HG03064 (cell line): ENCODE measurements at regions not wholly inside any gene's neighbourhood (a gene's known extent, or its start where the extent isn't known, plus 50 kb on each side); places are given as distances from the start of the nearest gene placed in this dataset.
"Not testable (repeated sequence)": the region's sequence is repeated elsewhere in the genome, so short reads cannot be mapped to it uniquely, and the experiment has no call there.

Source experiments
- ATAC-seq: cut with Tn5 transposase; IDR thresholded peaks from one replicate; pipeline ENCODE4 v1.9.1; 2021; ENCODE audit warnings: low read depth; ENCODE audit not compliant: unreplicated experiment

DNA sequence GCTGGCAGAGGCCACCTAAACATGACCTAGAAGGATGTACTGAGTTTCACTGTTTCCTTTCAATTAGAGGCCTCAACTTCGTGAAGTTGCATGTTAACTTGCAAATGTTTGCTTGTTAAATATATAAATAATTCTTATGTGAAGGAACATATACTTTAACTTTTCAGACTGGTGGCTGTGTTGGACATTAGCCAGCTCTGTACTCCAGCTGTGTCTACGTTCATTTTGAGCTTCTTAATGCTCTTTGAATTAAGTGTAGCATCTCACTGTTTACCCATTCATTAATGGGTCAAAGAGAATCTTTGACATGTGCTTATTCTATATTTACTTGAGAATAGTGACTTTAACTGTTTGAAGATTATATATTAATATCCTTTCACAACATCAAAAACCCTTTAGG lies 823.2 kb upstream of the ID2 start:
- no peak for ATAC-seq

DNA sequence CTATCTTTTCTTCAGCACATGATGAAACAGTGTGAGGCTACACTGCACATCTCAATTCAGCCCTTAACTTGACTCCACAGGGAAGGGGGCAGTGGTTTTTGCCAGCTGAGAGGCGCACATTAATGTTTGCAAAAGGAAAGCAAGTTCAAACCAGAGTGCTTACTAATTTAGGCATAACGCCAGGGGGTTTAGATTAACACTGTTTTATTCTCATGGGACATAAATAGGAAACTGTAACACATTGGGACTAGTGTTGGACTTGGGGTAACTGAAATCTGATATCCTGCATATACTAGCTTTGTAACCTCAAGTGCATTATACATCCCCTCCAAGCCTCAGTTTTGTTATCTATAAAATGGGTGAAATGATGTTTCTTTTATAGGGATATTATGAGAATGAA lies 821.2 kb upstream of the ID2 start:
- ATAC-seq = no peak

DNA sequence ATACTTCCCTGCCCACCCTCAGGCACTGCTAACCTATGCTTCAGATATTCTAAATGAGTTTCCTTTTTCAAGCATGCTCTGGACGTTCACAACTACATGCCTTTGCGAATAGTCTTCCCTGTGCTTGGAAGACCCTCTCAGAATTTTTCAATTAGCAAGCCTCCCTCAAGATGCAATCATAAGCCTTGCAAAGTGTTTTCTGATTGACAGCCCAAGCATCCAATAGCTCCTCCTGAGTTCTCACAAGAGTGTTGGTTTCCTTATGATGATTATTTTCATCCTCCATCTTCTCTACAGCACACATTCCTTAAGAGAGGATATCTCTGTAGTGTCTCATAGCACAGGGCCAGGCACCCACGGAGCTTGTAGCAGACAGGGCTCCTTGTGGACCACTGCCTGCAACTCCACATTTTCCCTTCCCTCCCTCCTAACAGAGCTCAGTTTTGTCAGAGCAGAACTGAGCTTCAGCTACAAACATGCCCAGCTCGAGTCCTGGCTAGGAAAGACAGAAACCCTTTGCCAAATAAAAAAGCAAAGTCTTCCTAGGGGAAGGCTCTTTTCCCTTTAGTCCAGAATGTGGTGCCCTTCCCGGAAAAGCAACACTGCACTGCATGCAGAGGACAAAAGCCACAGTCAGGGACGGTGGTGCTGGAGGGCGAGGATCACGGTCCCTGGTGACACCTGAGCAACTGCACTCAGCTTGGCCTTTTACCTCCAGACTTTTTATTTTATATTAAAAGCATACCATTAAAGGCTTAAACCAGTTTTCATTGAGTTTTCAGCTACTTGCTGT lies 819.8 kb upstream of the ID2 start:
- no peak for ATAC-seq

DNA sequence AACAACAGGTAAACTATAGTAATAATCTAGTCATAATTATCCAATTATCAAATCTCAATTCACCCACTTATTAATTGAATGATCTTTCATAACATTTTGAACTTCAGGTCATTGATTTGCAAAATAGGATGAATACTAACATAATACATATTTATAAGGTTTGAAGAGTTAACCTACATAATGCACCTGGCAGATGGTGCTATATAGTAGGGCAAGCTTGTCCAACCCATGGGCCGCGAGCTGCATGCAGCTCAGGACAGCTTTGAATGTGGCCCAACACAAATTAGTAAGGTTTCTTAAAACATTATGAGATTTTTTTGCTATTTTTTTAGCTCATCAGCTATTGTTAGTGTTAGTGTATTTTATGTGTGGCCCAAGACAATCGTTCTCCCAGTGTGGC lies 815.8 kb upstream of the ID2 start:
- no peak for ATAC-seq

DNA sequence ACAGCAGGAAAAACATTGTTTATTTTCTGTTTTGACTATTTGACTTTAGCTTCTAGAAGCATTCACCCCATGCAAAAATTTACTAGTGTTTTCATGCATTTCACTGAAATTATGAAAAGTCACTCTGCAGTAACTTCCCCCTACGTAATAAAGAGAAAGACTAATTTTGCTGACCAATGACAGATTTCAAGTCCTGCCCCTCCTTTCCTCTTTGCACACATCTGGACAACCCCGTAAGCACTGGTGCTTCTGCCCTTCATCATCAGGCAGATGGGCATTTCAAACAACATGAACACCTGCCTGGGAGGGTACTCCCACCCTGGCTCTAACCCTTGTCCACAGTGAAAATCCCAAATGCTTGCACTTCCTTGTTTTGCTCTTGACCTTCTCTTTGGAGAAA lies 815.0 kb upstream of the ID2 start:
- no peak for ATAC-seq

DNA sequence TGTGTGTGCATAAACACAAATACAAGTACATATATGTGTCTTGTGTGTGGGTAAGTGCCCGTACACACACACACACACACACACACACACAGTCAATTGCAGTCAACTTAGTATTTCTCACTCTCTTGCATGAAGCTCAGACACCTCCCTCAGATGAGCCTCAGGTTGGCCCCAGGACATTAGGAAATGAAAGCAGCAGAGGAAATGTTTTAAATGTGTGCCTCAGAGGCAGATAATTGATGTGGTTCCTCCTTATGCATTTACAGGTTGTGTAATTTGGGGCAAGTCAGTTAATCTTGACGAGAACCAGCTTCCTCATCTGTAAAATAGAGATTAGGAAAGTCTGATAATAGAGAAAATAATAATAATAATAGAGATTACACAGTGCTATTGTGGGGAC lies 814.0 kb upstream of the ID2 start:
- ATAC-seq = no peak

DNA sequence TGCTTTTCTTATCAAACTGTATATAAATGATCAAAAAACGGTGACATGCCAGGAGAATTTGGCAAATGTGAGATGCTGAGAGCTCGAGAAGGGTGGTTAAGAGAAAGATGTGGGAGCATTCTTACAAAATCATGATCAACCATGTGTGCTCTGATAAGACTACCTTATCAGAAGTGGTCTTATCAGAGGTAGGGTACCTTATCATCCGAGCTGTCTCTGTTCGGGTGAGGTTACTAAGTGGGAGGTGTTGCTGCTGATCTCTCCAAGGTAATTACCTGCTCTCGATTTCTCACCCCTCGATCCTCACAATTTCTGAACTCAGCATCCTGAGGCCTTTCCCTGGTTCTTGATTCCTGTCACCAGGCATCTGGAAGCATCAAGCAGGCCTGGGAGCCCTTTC lies 813.0 kb upstream of the ID2 start:
- no peak for ATAC-seq

DNA sequence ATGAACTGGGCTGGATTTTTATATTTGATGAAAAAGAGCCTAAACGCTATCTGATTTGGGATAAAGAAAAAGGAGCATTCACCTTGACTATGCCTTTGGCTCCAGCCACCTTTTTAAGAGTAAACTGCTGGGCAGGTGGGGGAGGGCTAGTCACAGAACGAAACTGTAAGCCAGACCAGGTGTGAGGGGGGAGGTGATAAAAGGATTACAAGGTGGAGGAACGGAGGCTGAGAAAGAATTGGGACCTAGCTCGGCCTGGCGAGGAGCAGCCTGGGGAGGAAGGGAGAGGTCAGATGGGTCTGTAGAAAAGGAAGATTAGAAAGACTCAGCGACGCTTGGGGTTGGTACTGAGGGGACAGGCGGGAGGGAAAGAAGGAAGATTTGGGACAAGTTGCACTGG lies 805.4 kb upstream of the ID2 start:
- not testable (repeated sequence) for ATAC-seq

DNA sequence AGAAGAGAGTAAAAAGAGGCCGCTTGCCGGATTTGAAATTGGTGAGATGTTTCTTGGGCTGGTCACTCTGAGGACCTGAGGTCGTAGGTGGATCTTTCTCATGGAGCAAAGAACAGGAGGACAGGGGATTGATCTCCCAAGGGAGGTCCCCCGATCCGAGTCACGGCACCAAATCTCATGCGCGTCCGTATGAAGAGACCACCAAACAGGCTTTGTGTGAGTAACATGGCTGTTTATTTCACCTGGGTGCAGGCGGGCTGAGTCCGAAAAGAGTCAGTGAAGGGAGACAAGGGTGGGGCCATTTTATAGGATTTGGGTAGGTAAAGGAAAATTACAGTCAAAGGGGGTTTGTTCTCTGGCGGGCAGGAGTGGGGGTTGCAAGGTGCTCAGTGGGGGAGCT lies 803.6 kb upstream of the ID2 start:
- ATAC-seq = not testable (repeated sequence)

DNA sequence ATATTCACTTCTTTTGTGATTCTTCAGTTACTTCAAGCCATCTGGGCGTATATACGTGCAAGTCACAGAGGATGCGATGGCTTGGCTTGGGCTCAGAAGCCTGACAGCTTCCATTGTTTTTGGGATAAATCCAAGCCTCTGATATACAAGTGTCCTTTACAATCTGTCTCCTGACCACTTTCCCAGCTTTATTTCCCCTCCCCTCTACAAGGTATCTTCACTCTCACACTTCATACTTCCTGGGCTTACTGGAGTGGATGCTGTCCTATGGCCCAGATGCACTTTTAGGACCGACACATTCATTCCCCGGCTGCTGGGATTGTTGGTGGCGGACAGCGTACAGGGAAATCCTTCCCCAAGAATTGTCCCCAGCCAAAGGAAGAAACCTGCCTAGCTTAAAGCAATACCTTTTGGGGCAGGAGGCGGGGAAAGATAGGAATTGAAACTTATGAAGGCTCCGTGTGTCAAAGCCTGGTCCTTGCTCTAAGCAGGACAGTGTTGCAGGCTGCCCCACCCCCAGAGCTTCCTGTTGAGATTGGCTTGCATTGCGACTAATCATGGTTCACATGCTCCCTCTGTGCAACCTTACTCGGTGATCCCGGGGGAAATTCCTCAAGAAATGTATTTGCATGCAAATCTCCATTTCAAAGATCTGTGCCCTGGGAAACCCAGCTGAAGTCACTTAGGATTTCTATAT lies 802.9 kb upstream of the ID2 start:
- no peak for ATAC-seq

DNA sequence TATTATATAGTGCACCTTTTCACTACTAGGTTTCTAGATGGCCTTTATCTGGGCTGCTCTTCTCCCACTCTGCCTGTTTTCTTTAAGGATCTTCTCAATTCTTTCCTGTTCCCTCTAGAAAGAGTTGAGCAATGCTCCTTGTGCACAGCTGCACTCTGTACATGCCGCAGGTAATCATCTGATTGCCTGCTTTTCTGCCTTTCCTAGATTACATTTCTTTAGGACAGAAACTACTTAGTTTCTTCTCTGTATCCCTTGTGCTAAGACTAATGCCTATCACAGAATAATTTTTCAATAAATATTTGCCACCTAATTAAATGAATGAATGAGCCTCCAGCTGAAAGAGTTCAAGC lies 802.4 kb upstream of the ID2 start:
- no peak for ATAC-seq

DNA sequence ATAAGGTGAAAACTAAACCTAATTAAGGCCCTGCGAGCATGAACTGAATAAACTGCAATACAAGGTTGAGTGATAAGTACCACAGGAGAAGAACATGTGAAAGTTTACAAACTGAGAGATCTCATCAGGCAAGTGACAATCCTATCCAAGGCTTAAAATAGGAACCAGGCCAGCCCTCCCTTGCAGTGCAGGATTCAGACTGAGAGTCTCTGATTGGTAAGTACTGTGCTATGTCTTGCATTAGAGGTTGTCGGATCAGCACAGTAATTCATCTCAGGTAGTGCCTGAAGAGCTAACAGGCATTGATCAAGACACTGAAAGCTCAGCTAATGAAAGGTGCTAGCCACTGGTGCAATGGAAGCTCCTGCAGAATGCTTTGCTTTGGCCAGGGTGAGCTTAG lies 801.7 kb upstream of the ID2 start:
- no peak for ATAC-seq

DNA sequence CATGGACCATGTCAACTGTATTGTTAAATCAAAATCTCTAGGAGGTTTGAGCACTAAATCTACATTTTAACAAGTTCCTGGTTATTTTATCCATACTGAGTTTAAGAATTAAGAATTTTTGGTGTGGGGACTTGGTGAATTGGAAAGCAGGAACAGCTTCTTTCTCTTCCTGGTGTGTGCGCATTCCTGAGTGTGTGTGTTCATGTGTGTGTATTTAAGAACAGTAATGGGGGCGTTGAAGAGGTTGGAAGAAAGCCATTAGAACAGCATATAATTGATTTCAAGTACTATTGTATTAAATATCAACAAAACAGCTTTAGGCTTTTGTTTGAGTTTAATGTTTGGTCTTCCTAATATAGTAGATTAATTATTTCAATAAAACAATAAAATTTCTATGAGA lies 801.3 kb upstream of the ID2 start:
- no peak for ATAC-seq

DNA sequence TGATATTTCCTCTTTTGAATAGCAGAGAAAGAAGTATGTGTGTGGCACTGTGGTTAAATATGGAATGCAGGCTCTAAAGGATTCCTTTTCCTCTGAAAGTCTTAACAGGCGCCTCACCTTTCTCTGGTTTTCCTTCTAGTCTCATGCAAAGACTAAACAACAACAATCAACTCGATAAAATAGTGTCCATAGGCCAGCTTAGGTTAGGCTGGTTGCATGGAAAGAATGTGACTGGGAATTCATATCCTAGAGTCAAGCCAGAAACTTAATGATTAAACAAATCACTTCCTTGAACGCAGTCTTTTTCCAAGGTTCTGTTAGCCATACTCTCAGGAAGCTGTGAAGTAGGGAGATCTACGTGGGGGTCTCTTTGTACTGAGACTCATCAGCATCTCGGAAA lies 800.8 kb upstream of the ID2 start:
- ATAC-seq = no peak

DNA sequence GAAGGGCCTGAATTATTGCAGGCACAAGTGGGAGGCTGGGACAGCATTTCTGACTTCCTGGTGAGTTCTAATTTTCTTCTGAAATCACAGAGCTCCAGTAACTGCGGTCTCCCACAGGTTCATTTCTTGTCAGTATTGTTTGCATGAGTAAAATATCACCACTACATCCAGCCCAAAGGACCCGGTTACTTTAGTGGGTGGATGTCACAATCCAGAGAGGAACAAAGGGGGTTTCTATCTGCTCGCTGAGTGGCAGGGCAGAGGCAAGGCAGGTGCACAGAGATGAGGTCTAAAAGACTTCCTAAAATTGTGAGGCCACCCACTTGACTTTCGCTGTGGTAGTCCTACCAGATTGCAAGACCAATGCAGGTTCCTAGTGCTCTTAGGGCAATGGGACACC lies 800.4 kb upstream of the ID2 start:
- ATAC-seq = no peak

DNA sequence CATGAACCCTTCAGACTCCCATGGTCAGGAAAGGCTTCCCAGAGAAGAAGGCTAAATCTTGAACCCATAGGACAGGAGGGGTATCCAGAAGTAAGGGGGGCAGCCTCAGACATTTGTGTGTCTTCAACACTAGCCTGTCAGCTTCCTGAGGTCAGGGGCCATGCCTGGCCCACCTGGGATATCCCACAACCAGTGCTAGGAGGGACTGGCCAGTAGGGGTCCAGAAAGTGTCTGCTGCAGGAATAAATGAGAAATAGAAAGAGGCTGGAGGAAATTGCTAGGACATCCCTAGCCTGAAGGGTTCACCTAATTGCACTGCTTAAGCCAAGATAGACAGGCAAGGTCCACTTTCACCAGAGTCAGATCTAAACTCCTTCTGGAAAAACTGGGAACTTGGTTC lies 799.6 kb upstream of the ID2 start:
- no peak for ATAC-seq

DNA sequence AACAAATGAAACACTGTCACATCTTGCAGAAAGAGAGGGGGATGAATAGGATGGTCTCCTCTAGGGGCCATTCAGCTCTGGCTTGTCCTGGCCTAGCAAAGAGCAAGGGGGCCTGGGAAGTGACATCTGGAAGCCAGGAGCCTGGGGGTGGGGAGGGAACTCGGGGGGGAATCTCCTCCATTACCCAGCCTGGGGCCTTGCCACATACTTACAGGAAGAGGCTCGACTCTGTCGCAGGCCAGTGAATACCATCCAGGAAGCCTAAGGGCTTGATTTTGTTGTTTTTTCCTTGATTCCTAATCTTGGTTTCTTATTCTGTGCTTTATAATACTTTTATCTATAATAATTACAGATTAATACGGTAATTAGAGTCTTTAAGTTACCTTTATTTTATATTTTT lies 797.5 kb upstream of the ID2 start:
- no peak for ATAC-seq

DNA sequence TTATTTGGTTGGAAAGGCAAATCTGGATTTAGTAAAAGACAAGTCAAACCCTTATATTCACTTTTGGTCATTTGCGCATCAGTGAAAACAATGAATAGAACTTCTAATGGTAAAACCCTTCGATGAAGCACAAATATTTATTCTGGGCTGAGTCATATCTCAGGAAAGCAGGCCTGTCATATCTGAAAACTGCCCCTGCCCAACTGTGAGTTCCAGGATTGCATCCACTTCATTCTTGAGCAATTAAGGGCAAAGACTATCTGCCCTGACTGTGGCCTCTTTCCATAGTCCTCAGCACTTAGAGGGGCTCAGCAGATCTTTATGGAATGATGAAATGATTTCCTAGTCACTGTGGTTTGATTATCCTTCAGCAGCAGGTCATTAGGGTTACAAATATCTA lies 795.2 kb upstream of the ID2 start:
- no peak for ATAC-seq

DNA sequence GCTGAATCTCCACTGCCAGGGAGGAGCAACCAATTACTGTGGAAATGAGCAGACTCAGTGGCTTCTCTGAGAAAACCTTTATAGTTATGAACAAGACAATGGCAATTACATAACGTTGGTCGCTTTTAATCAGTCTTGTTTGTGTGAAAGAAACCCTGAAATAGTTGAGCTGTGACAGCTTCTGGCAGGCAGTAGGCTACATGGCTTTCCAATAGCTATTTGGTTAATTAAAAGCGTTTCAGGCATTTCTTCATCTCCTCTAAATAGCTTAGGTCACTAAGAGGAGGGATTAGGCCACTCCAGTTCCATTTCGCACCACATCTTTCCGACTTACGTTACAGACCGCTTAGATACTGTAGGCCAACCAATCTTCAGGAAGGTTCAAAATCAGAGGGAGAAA lies 794.4 kb upstream of the ID2 start:
- no peak for ATAC-seq

DNA sequence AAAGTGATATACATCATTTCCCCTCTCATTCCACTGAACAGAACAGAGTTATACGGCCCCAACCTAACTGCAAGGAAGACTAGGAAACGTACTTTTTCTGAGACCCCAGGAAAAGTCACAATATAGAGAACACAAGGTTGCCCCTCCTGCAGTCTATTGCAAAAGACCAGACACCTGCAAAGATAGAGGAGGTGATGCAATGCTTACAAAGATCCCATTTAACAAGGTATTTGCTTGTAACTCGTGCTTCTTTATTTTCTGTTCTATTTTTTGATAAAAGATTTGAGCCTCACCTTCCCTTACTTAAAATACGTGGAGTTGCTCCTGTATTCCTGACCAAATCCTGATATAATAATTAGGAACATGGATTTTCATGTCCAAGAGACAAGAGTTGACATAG lies 793.0 kb upstream of the ID2 start:
- no peak for ATAC-seq

DNA sequence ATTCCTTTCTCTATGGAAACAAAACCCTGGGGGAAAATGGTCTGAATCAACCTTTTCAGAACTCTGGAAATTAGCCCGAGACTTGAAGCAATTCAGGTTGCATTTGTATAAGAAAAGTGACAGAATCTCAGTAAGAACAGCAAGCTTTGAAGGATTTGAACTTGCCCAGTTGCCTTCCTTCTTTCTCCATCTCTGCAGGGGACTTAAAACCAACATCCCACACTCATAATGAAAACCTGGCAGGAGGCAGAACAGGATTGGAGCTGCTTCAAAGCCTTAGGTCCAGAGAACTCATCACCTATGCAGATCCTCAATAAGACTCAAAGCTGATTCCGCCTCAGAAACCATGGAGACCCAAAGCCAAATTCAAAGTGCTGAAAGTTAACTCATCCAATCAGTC lies 790.5 kb upstream of the ID2 start:
- no peak for ATAC-seq

DNA sequence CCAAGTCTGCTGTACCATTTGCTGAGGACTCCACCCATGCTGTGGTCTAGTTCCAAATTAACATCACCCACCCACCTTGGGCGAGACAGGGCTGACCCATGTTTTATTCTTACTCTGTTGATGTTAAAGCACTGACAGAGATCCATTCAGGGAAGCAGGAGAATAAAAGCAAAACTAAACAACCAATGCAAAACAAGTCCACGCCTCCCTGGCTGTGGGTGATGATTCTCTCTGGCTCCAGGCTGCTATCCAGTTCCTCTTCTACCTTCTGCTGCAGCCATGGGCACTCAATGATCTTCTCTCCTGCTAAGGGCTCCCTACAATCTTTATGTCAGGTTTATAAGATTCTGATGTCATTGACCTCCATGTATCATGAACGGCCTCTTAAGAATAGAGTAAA lies 786.6 kb upstream of the ID2 start:
- ATAC-seq = no peak
